SK-N-SH treated with all-trans-retinoic acid at 6 μM for 48 hours (cell line): ENCODE measurements at regions not wholly inside any gene's neighbourhood (a gene's known extent, or its start where the extent isn't known, plus 50 kb on each side); places are given as distances from the start of the nearest gene placed in this dataset.

ENCODE experiments used
- ATAC-seq: fragments of 200-7000 bp; cut with Tn5 transposase; 3 replicates; pipeline ENCODE4 v1.9.1; 2020; ENCODE audit warnings: mild to moderate bottlenecking, moderate library complexity
- ARNTL ChIP-seq: fragments of 450-650 bp; formaldehyde crosslinking; IDR thresholded peaks from 2 replicates; pipeline ENCODE4 v1.5.0; 2020; ENCODE audit warnings: low read depth, mild to moderate bottlenecking, moderate library complexity, borderline replicate concordance
- BACH2 ChIP-seq: fragments of 250-450 bp; sonication (Bioruptor Pico); IDR thresholded peaks from 2 replicates; pipeline ENCODE4 v1.9.0; 2021; ENCODE audit warnings: mild to moderate bottlenecking, borderline replicate concordance
- CSDC2 ChIP-seq: fragments of 250-450 bp; sonication (Bioruptor Pico); IDR thresholded peaks from 2 replicates; pipeline ENCODE4 v1.5.0; 2020; ENCODE audit warnings: mild to moderate bottlenecking, moderate library complexity
- GLIS3 ChIP-seq: fragments of 250-450 bp; sonication (Bioruptor Pico); IDR thresholded peaks from 2 replicates; pipeline ENCODE4 v1.5.0; 2020; ENCODE audit warnings: mild to moderate bottlenecking, moderate library complexity
- OSR1 ChIP-seq: fragments of 250-450 bp; sonication (Bioruptor Pico); IDR thresholded peaks from 2 replicates; pipeline ENCODE4 v1.8.0; 2022; ENCODE audit warnings: moderate library complexity, mild to moderate bottlenecking, inconsistent platforms
- POU6F1 ChIP-seq: fragments of 250-450 bp; sonication (Bioruptor Pico); IDR thresholded peaks from 2 replicates; pipeline ENCODE4 v1.8.0; 2021; ENCODE audit warnings: low read depth, mild to moderate bottlenecking, moderate library complexity, borderline replicate concordance
- RARB ChIP-seq: fragments of 250-450 bp; sonication (Bioruptor Pico); IDR thresholded peaks from 2 replicates; pipeline ENCODE4 v1.8.0; 2021; ENCODE audit warnings: mild to moderate bottlenecking, moderate library complexity
- SNAI2 ChIP-seq: fragments of 250-450 bp; sonication (Bioruptor Pico); IDR thresholded peaks from 2 replicates; pipeline ENCODE4 v1.5.0; 2020; ENCODE audit warnings: mild to moderate bottlenecking, moderate library complexity
- TSHZ2 ChIP-seq: fragments of 250-450 bp; sonication (Bioruptor Pico); IDR thresholded peaks from 2 replicates; pipeline ENCODE4 v1.5.0; 2020; ENCODE audit warnings: mild to moderate bottlenecking, moderate library complexity
- ZFP30 ChIP-seq: fragments of 450-650 bp; formaldehyde crosslinking; IDR thresholded peaks from 2 replicates; pipeline ENCODE4 v1.5.0; 2022; ENCODE audit warnings: mild to moderate bottlenecking, moderate library complexity
- ZNF565 ChIP-seq: fragments of 450-650 bp; formaldehyde crosslinking; conservative IDR thresholded peaks from 2 replicates; pipeline ENCODE4 v1.5.0; 2020; ENCODE audit warnings: low read depth, mild to moderate bottlenecking, moderate library complexity
- ZNF8 ChIP-seq: fragments of 450-650 bp; formaldehyde crosslinking; IDR thresholded peaks from 2 replicates; pipeline ENCODE4 v1.5.0; 2020; ENCODE audit warnings: mild to moderate bottlenecking, moderate library complexity

GRCh38 chr6:11830105-11830504, 51.5 kb upstream of the ADTRP start:
- no peak for ATAC-seq
- TF ChIP-seq ZNF8 (CRISPR knock-in tag) (no peak), CSDC2 (CRISPR knock-in tag) (no peak)
- TF ChIP-seq, all 23 proteins: peak for 0

GRCh38 chr6:11828262-11828870, 49.8 kb upstream of the ADTRP start:
- no peak for TF ChIP-seq ZNF8 (CRISPR knock-in tag)
- no peak for TF ChIP-seq RARB (CRISPR knock-in tag)
- no peak for TF ChIP-seq BACH2 (CRISPR knock-in tag)
- no peak for TF ChIP-seq ZNF565 (CRISPR knock-in tag)
- TF ChIP-seq SNAI2, result no peak
- no peak for TF ChIP-seq POU6F1 (CRISPR knock-in tag)
- TF ChIP-seq OSR1, result no peak
- no peak for TF ChIP-seq ARNTL (CRISPR knock-in tag)
- TF ChIP-seq ZFP30 (CRISPR knock-in tag), result no peak
- TF ChIP-seq TSHZ2 (CRISPR knock-in tag), result no peak
- no peak for TF ChIP-seq GLIS3
- no peak for ATAC-seq
